ENCODE measurements at regions not wholly inside any gene's neighbourhood (a gene's known extent, or its start where the extent isn't known, plus 50 kb on each side); places are given as distances from the start of the nearest gene placed in this dataset.

- H3K27ac Mint-ChIP-seq (ENCODE audit: unreplicated experiment) = no peak overlapping the region
- CTCF ChIA-PET = no interaction called here
- no peak overlapping the region for H3K4me3 Mint-ChIP-seq (ENCODE audit: unreplicated experiment)
- H3K27me3 Mint-ChIP-seq (ENCODE audit: insufficient read depth, unreplicated experiment) = no peaks in the 10 kb centered on the region
- POLR2A ChIA-PET = no interaction called here
- Histone ChIP-seq H3K4me1 (no peaks in the 10 kb centered on the region; the same call in 1 of the 2 replicates), H3K36me3 (ENCODE audit: control insufficient read depth, insufficient read depth, low read length) (no peaks in the 10 kb centered on the region), H3K4me3 (ENCODE audit: low read depth, low read length) (no peak overlapping the region), H3K27me3 (replicated peaks; ENCODE audit: control insufficient read depth, insufficient read depth, low read length) (no peaks in the 10 kb centered on the region), H3K9me3 (peaks cover 22% of the 10 kb centered on the region)
- TF ChIP-seq CTCF (IDR thresholded peaks at IDR 0.05; ENCODE audit: insufficient read depth in 1 of 2, low read depth in 1 of 2, low read length in 1 of 2, severe bottlenecking in 1 of 2, unreplicated experiment in 1 of 2) = no peak
- BruUV-seq (replicated peaks) = no TSS peak
- no peaks in the 10 kb centered on the region for H3K36me3 Mint-ChIP-seq (ENCODE audit: insufficient read depth, unreplicated experiment)
- H3K9me3 Mint-ChIP-seq (ENCODE audit: unreplicated experiment) = peaks cover 49% of the 10 kb centered on the region
- DNase-seq = no peak
- intact Hi-C loops (cut with micrococcal nuclease; ENCODE audit: unreplicated experiment) = no loop called here
- H3K4me1 Mint-ChIP-seq (ENCODE audit: low read depth, unreplicated experiment) = no peaks in the 10 kb centered on the region
Measured at GRCh38 chr7:53214463-53214862, 179.0 kb downstream of the POM121L12 start.

- ChIA-PET CTCF (no interaction called here), POLR2A (no interaction called here)
- no peak overlapping the region for H3K4me3 Mint-ChIP-seq (ENCODE audit: unreplicated experiment)
- Histone ChIP-seq H3K4me3 (ENCODE audit: low read depth, low read length) (no peak overlapping the region), H3K9me3 (peaks cover 9% of the 10 kb centered on the region), H3K4me1 (no peaks in the 10 kb centered on the region), H3K27me3 (replicated peaks; ENCODE audit: control insufficient read depth, insufficient read depth, low read length) (no peaks in the 10 kb centered on the region), H3K36me3 (ENCODE audit: control insufficient read depth, insufficient read depth, low read length) (no peaks in the 10 kb centered on the region)
- H3K36me3 Mint-ChIP-seq (ENCODE audit: insufficient read depth, unreplicated experiment) = no peaks in the 10 kb centered on the region
- TF ChIP-seq CTCF (IDR thresholded peaks at IDR 0.05; ENCODE audit: insufficient read depth in 1 of 2, low read depth in 1 of 2, low read length in 1 of 2, severe bottlenecking in 1 of 2, unreplicated experiment in 1 of 2) = no peak
- H3K27ac Mint-ChIP-seq (ENCODE audit: unreplicated experiment) = no peak overlapping the region
- no TSS peak for BruUV-seq (replicated peaks)
- H3K4me1 Mint-ChIP-seq (ENCODE audit: low read depth, unreplicated experiment) = no peaks in the 10 kb centered on the region
- intact Hi-C loops (cut with micrococcal nuclease; ENCODE audit: unreplicated experiment) = no loop called here
- no peaks in the 10 kb centered on the region for H3K27me3 Mint-ChIP-seq (ENCODE audit: insufficient read depth, unreplicated experiment)
- peaks cover 30% of the 10 kb centered on the region for H3K9me3 Mint-ChIP-seq (ENCODE audit: unreplicated experiment)
- DNase-seq = no peak
Measured at GRCh38 chr7:53218730-53219504, 183.5 kb downstream of the POM121L12 start.

- Histone ChIP-seq H3K4me3 (ENCODE audit: low read depth, low read length) (no peak overlapping the region), H3K36me3 (ENCODE audit: control insufficient read depth, insufficient read depth, low read length) (no peaks in the 10 kb centered on the region), H3K27me3 (replicated peaks; ENCODE audit: control insufficient read depth, insufficient read depth, low read length) (no peaks in the 10 kb centered on the region), H3K9me3 (no peaks in the 10 kb centered on the region), H3K4me1 (0 out of 2 replicates have a peak, but pooled peaks cover 6% of the 10 kb centered on the region)
- no TSS peak for BruUV-seq (replicated peaks)
- H3K27ac Mint-ChIP-seq (ENCODE audit: unreplicated experiment) = no peak overlapping the region
- POLR2A ChIA-PET = no interaction called here
- H3K36me3 Mint-ChIP-seq (ENCODE audit: insufficient read depth, unreplicated experiment) = no peaks in the 10 kb centered on the region
- H3K4me3 Mint-ChIP-seq (ENCODE audit: unreplicated experiment) = no peak overlapping the region
- H3K9me3 Mint-ChIP-seq (ENCODE audit: unreplicated experiment) = no peaks in the 10 kb centered on the region
- CTCF ChIA-PET = no interaction called here
- no peaks in the 10 kb centered on the region for H3K4me1 Mint-ChIP-seq (ENCODE audit: low read depth, unreplicated experiment)
- no peaks in the 10 kb centered on the region for H3K27me3 Mint-ChIP-seq (ENCODE audit: insufficient read depth, unreplicated experiment)
- intact Hi-C loops (cut with micrococcal nuclease; ENCODE audit: unreplicated experiment) = no loop called here
- TF ChIP-seq CTCF (IDR thresholded peaks at IDR 0.05; ENCODE audit: insufficient read depth in 1 of 2, low read depth in 1 of 2, low read length in 1 of 2, severe bottlenecking in 1 of 2, unreplicated experiment in 1 of 2) = no peak
- DNase-seq = no peak
Measured at GRCh38 chr7:53229202-53229601, 193.8 kb downstream of the POM121L12 start.

All from Caco-2 (cell line).